Astrocyte (in vitro differentiated cells and primary cell): ENCODE measurements at regions not wholly inside any gene's neighbourhood (a gene's known extent, or its start where the extent isn't known, plus 50 kb on each side); places are given as distances from the start of the nearest gene placed in this dataset.

Experiments used
- DNase-seq: peaks from one replicate; pipeline ENCODE4 v3.0.0-alpha.2; 2010; ENCODE audit warnings: low read depth
- FAIRE-seq: peaks from 2 replicates; lab custom pipeline; 2011; peaks lifted over from hg19 to GRCh38; lab: Jason Lieb, UNC
- H2AFZ ChIP-seq: 2 replicates; pipeline ENCODE4 v1.6.0; 2012; ENCODE audit warnings: low read depth, low read length, inconsistent platforms
- H3K27ac ChIP-seq: 2 replicates; pipeline ENCODE4 v1.5.1; 2011; ENCODE audit warnings: low read depth, low read length, inconsistent platforms
- H3K27me3 ChIP-seq: 2 replicates; pipeline ENCODE4 v1.6.0; 2011; ENCODE audit warnings: low read length, inconsistent platforms; ENCODE audit not compliant: insufficient read depth
- H3K36me3 ChIP-seq: 2 replicates; pipeline ENCODE4 v1.5.1; 2011; ENCODE audit warnings: low read length, inconsistent platforms; ENCODE audit not compliant: insufficient read depth
- H3K4me1 ChIP-seq: 2 replicates; pipeline ENCODE4 v1.5.1; 2011; ENCODE audit warnings: low read length, inconsistent platforms; ENCODE audit not compliant: insufficient read depth
- H3K4me2 ChIP-seq: 2 replicates; pipeline ENCODE4 v1.6.0; 2012; ENCODE audit warnings: low read length, inconsistent platforms
- H3K4me3 ChIP-seq: 2 replicates; pipeline ENCODE4 v1.5.1; 2011; ENCODE audit warnings: low read depth, mild to moderate bottlenecking, low read length, inconsistent platforms; ENCODE audit not compliant: insufficient read depth
- H3K79me2 ChIP-seq: 2 replicates; pipeline ENCODE4 v1.6.0; 2012; ENCODE audit warnings: mild to moderate bottlenecking, low read length, inconsistent platforms; ENCODE audit not compliant: insufficient read depth
- H3K9ac ChIP-seq: 2 replicates; pipeline ENCODE4 v1.6.0; 2012; ENCODE audit warnings: mild to moderate bottlenecking, low read length, inconsistent platforms
- H3K9me3 ChIP-seq: 2 replicates; pipeline ENCODE4 v1.5.1; 2012; ENCODE audit warnings: low read depth, mild to moderate bottlenecking, low read length, inconsistent platforms; ENCODE audit not compliant: insufficient read depth
- H4K20me1 ChIP-seq: 2 replicates; pipeline ENCODE4 v1.6.0; 2012; ENCODE audit warnings: low read length, inconsistent platforms; ENCODE audit not compliant: insufficient read depth
- H3K27ac Mint-ChIP-seq: one replicate; pipeline ENCODE4 v1.8.0; 2021; ENCODE audit warnings: mild to moderate bottlenecking, mixed read lengths; ENCODE audit not compliant: unreplicated experiment
- H3K27me3 Mint-ChIP-seq: one replicate; pipeline ENCODE4 v1.8.0; 2021; ENCODE audit warnings: low read depth, mixed read lengths; ENCODE audit not compliant: unreplicated experiment
- H3K36me3 Mint-ChIP-seq: one replicate; pipeline ENCODE4 v1.8.0; 2021; ENCODE audit warnings: low read depth, mixed read lengths; ENCODE audit not compliant: unreplicated experiment
- H3K4me1 Mint-ChIP-seq: one replicate; pipeline ENCODE4 v1.8.0; 2021; ENCODE audit warnings: low read depth, mixed read lengths; ENCODE audit not compliant: unreplicated experiment
- H3K4me3 Mint-ChIP-seq: one replicate; pipeline ENCODE4 v1.8.0; 2021; ENCODE audit warnings: mild to moderate bottlenecking, moderate library complexity, mixed read lengths; ENCODE audit not compliant: unreplicated experiment
- H3K9me3 Mint-ChIP-seq: one replicate; pipeline ENCODE4 v1.8.0; 2021; ENCODE audit warnings: mild to moderate bottlenecking, mixed read lengths; ENCODE audit not compliant: unreplicated experiment
- EZH2 ChIP-seq: IDR thresholded peaks from 2 replicates; pipeline ENCODE4 v1.6.1; 2012; ENCODE audit warnings: mild to moderate bottlenecking, low read length, inconsistent platforms; ENCODE audit not compliant: insufficient read depth
- TF ChIP-seq, protein P1 (sequence below): IDR thresholded peaks from 2 replicates; pipeline ENCODE4 v1.5.1; 2011; ENCODE audit warnings: low read depth, mild to moderate bottlenecking, inconsistent platforms, low read length, moderate library complexity; ENCODE audit not compliant: insufficient read depth

GRCh38 chr17:54784305-54784704 lies 116.3 kb upstream of the TOM1L1 start:
- no peaks in the 10 kb centered on the region for H4K20me1 ChIP-seq
- no peak overlapping the region for H3K9ac ChIP-seq
- no peak overlapping the region for H2AFZ ChIP-seq
- no peak for FAIRE-seq
- no peak overlapping the region for H3K4me3 ChIP-seq
- no peaks in the 10 kb centered on the region for H3K79me2 ChIP-seq
- no peaks in the 10 kb centered on the region for H3K4me1 ChIP-seq
- no peak for TF ChIP-seq EZH2
- TF ChIP-seq, protein P1, sequence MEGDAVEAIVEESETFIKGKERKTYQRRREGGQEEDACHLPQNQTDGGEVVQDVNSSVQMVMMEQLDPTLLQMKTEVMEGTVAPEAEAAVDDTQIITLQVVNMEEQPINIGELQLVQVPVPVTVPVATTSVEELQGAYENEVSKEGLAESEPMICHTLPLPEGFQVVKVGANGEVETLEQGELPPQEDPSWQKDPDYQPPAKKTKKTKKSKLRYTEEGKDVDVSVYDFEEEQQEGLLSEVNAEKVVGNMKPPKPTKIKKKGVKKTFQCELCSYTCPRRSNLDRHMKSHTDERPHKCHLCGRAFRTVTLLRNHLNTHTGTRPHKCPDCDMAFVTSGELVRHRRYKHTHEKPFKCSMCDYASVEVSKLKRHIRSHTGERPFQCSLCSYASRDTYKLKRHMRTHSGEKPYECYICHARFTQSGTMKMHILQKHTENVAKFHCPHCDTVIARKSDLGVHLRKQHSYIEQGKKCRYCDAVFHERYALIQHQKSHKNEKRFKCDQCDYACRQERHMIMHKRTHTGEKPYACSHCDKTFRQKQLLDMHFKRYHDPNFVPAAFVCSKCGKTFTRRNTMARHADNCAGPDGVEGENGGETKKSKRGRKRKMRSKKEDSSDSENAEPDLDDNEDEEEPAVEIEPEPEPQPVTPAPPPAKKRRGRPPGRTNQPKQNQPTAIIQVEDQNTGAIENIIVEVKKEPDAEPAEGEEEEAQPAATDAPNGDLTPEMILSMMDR, result no peak
- Mint-ChIP-seq H3K36me3 (no peaks in the 10 kb centered on the region), H3K27ac (no peak overlapping the region), H3K9me3 (no peaks in the 10 kb centered on the region), H3K27me3 (no peaks in the 10 kb centered on the region), H3K4me3 (no peak overlapping the region), H3K4me1 (no peaks in the 10 kb centered on the region)
- no peaks in the 10 kb centered on the region for H3K36me3 ChIP-seq
- H3K4me2 ChIP-seq, result no peak overlapping the region
- H3K27ac ChIP-seq, result no peak overlapping the region
- peaks cover 3% of the 10 kb centered on the region for H3K9me3 ChIP-seq
- DNase-seq, result no peak
- no peaks in the 10 kb centered on the region for H3K27me3 ChIP-seq

- Mint-ChIP-seq H3K4me1 (no peaks in the 10 kb centered on the region), H3K4me3 (no peak overlapping the region), H3K27ac (no peak overlapping the region), H3K27me3 (no peaks in the 10 kb centered on the region), H3K36me3 (no peaks in the 10 kb centered on the region), H3K9me3 (no peaks in the 10 kb centered on the region)
- Histone ChIP-seq H3K27me3 (no peaks in the 10 kb centered on the region), H3K9me3 (peaks cover 6% of the 10 kb centered on the region), H3K4me1 (no peaks in the 10 kb centered on the region), H3K4me2 (no peak overlapping the region), H3K4me3 (no peak overlapping the region), H3K79me2 (no peaks in the 10 kb centered on the region), H4K20me1 (no peaks in the 10 kb centered on the region), H3K27ac (no peak overlapping the region), H2AFZ (no peak overlapping the region), H3K9ac (no peak overlapping the region), H3K36me3 (no peaks in the 10 kb centered on the region)
- DNase-seq, result no peak
- TF ChIP-seq, protein P1, result no peak
- no peak for TF ChIP-seq EZH2
- no peak for FAIRE-seq
Observed at GRCh38 chr17:54785643-54786268, 114.9 kb upstream of the TOM1L1 start.

DNA sequence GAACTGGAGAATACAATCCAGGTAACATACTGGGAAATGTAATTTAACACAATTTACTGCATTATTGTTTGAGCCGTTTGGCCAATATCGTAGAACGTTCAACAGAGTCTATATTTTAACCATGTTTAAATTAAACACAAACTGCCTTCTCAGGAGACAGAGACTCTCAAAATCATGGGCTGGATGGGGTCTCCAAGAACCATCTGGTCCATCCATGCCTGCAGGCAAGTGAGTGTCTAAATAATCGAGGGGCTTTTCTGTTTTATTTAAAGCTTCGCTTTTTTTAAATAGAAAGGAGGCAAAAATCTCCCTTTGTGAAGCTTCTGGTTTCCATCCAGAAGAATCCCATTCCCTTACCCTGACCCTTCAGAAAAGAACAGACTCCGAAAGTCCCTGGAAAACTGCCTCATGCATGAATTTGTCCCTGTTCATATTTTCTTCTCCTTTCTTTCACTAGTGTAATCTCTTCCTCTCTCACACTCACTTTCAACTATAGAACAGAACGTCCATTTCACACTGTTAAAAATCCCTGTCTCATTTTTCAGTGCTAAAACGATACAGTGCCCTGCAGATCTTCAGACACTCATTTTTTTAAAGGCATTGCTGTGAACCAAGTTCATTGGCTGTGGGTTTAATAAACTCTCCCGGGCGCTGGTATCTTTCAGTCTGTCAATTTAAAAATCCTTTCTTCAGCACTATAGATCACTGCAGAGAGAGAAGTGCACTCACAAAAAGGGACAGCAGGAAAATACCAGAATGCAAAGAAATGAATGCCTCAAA lies 111.4 kb upstream of the TOM1L1 start:
- Histone ChIP-seq H3K36me3 (no peaks in the 10 kb centered on the region), H3K27me3 (no peaks in the 10 kb centered on the region), H3K4me2 (no peak overlapping the region), H2AFZ (no peak overlapping the region), H3K4me1 (no peaks in the 10 kb centered on the region), H3K27ac (no peak overlapping the region), H3K9me3 (peaks cover 4% of the 10 kb centered on the region), H3K4me3 (no peak overlapping the region), H3K9ac (no peak overlapping the region), H4K20me1 (no peaks in the 10 kb centered on the region), H3K79me2 (no peaks in the 10 kb centered on the region)
- DNase-seq (no peak), FAIRE-seq (no peak)
- Mint-ChIP-seq H3K4me3 (no peak overlapping the region), H3K4me1 (no peaks in the 10 kb centered on the region), H3K27ac (no peak overlapping the region), H3K9me3 (peaks cover 3% of the 10 kb centered on the region), H3K36me3 (no peaks in the 10 kb centered on the region), H3K27me3 (no peaks in the 10 kb centered on the region)
- no peak for TF ChIP-seq EZH2
- TF ChIP-seq, protein P1, result no peak
